ENCODE measurements at regions not wholly inside any gene's neighbourhood (a gene's known extent, or its start where the extent isn't known, plus 50 kb on each side); places are given as distances from the start of the nearest gene placed in this dataset.
"Not testable (repeated sequence)": the region's sequence is repeated elsewhere in the genome, so short reads cannot be mapped to it uniquely, and the experiment has no call there.

DNA sequence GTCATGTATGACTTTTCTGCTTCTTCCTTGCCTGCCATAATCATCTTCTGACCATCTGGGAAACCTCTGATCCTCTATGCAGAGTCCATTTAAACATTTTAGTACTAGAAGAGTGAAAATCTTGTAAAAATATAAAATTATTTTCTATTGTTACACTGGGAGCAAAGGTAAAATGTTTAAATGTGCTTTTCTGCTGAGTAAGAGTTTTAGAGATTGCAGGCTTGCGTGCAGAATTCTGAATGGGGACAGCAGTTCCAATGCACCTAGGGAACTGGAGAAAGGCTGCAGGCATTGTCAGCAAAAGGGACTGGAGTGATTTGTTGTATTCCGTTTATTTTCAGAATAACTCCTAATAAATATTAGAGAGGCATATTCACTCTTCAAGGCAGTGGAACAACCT, 180.7 kb downstream of the ZNF37A start:
- not testable (repeated sequence) for TF ChIP-seq POLR2A (IDR thresholded peaks at IDR 0.05; ENCODE audit: low read depth, low read length); POLR2AphosphoS5 (IDR thresholded peaks at IDR 0.05; ENCODE audit: insufficient read depth, low read depth, low read length); EZH2 (IDR thresholded peaks at IDR 0.05; ENCODE audit: borderline replicate concordance, low read depth, low read length, severe bottlenecking); MYC (IDR thresholded peaks at IDR 0.05; ENCODE audit: low read depth, low read length); MAX (IDR thresholded peaks at IDR 0.05; ENCODE audit: insufficient read depth, insufficient read length); FOS (IDR thresholded peaks at IDR 0.05; ENCODE audit: borderline replicate concordance, insufficient read depth, low read length); GATA2 (IDR thresholded peaks at IDR 0.05; ENCODE audit: insufficient read depth, insufficient read length, low read depth, low read length); JUN (IDR thresholded peaks at IDR 0.05; ENCODE audit: borderline replicate concordance, insufficient read depth, insufficient read length, low read depth)
- TF ChIP-seq, protein P1, sequence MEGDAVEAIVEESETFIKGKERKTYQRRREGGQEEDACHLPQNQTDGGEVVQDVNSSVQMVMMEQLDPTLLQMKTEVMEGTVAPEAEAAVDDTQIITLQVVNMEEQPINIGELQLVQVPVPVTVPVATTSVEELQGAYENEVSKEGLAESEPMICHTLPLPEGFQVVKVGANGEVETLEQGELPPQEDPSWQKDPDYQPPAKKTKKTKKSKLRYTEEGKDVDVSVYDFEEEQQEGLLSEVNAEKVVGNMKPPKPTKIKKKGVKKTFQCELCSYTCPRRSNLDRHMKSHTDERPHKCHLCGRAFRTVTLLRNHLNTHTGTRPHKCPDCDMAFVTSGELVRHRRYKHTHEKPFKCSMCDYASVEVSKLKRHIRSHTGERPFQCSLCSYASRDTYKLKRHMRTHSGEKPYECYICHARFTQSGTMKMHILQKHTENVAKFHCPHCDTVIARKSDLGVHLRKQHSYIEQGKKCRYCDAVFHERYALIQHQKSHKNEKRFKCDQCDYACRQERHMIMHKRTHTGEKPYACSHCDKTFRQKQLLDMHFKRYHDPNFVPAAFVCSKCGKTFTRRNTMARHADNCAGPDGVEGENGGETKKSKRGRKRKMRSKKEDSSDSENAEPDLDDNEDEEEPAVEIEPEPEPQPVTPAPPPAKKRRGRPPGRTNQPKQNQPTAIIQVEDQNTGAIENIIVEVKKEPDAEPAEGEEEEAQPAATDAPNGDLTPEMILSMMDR (IDR thresholded peaks at IDR 0.05; ENCODE audit: extremely low read depth in 1 of 2, insufficient read depth in 1 of 2, low read depth in 1 of 2, low read length in 2 of 2), result not testable (repeated sequence)

All from endothelial cell of umbilical vein (primary cell).